Central memory CD8-positive, alpha-beta T cell (primary cell): ENCODE measurements at regions not wholly inside any gene's neighbourhood (a gene's known extent, or its start where the extent isn't known, plus 50 kb on each side); places are given as distances from the start of the nearest gene placed in this dataset.

Experiments
- ATAC-seq: fragments of 150-1000 bp; cut with Tn5 transposase; replicated peaks from 2 replicates; pipeline ENCODE4 v1.10.0; 2022; ENCODE audit warnings: mild to moderate bottlenecking, moderate FRiP score, moderate number of reproducible peaks; ENCODE audit not compliant: poor library complexity, severe bottlenecking; ENCODE audit errors: extremely low read depth
- DNase-seq, 2 donors: peaks; one replicate each; pipeline ENCODE4 v3.0.0; 2021; ENCODE audit warnings: low spot score in 2 of 2
- H3K27ac Mint-ChIP-seq: one replicate; pipeline ENCODE4 v1.8.0; 2022; ENCODE audit warnings: low read depth, mild to moderate bottlenecking, moderate library complexity, mixed read lengths
- H3K27me3 Mint-ChIP-seq: one replicate; pipeline ENCODE4 v1.8.0; 2022; ENCODE audit warnings: mixed read lengths
- H3K36me3 Mint-ChIP-seq: one replicate; pipeline ENCODE4 v1.8.0; 2022; ENCODE audit warnings: mild to moderate bottlenecking, moderate library complexity, mixed read lengths; ENCODE audit not compliant: insufficient read depth
- H3K4me1 Mint-ChIP-seq: one replicate; pipeline ENCODE4 v1.8.0; 2022; ENCODE audit warnings: mixed read lengths
- H3K4me3 Mint-ChIP-seq: one replicate; pipeline ENCODE4 v1.8.0; 2022; ENCODE audit warnings: mild to moderate bottlenecking, moderate library complexity, mixed read lengths
- H3K9me3 Mint-ChIP-seq: one replicate; pipeline ENCODE4 v1.8.0; 2022; ENCODE audit warnings: mixed read lengths

- Mint-ChIP-seq H3K4me1 (no peaks in the 10 kb centered on the region), H3K4me3 (no peak overlapping the region)
Observed at GRCh38 chr21:28256420-28256831, 736.3 kb downstream of the LTN1 start.

GRCh38 chr21:28253961-28254360 is 738.7 kb downstream of the LTN1 start:
- Mint-ChIP-seq H3K9me3 (no peaks in the 10 kb centered on the region), H3K36me3 (peaks cover 2% of the 10 kb centered on the region), H3K4me1 (no peaks in the 10 kb centered on the region), H3K27ac (no peak overlapping the region), H3K27me3 (no peaks in the 10 kb centered on the region), H3K4me3 (no peak overlapping the region)
- ATAC-seq = no peak
- no peak for DNase-seq

More at GRCh38 chr21:28256420-28256831, 736.3 kb downstream of the LTN1 start:
- Mint-ChIP-seq H3K36me3 (peaks cover 2% of the 10 kb centered on the region), H3K9me3 (no peaks in the 10 kb centered on the region), H3K27ac (no peak overlapping the region), H3K27me3 (no peaks in the 10 kb centered on the region)
- DNase-seq (no peak), ATAC-seq (no peak)

GRCh38 chr21:28253338-28253737 is 739.3 kb downstream of the LTN1 start:
- no peak overlapping the region for H3K27ac Mint-ChIP-seq
- no peak overlapping the region for H3K4me3 Mint-ChIP-seq
- no peaks in the 10 kb centered on the region for H3K27me3 Mint-ChIP-seq
- H3K36me3 Mint-ChIP-seq = peaks cover 2% of the 10 kb centered on the region
- no peak for ATAC-seq
- no peaks in the 10 kb centered on the region for H3K9me3 Mint-ChIP-seq
- no peak for DNase-seq
- no peaks in the 10 kb centered on the region for H3K4me1 Mint-ChIP-seq

GRCh38 chr21:28252928-28253327 is 739.7 kb downstream of the LTN1 start:
- no peak overlapping the region for H3K4me3 Mint-ChIP-seq
- no peaks in the 10 kb centered on the region for H3K9me3 Mint-ChIP-seq
- ATAC-seq = no peak
- no peak overlapping the region for H3K27ac Mint-ChIP-seq
- DNase-seq = no peak
- H3K36me3 Mint-ChIP-seq = peaks cover 2% of the 10 kb centered on the region
- no peaks in the 10 kb centered on the region for H3K27me3 Mint-ChIP-seq
- H3K4me1 Mint-ChIP-seq = no peaks in the 10 kb centered on the region

- H3K27me3 Mint-ChIP-seq = no peaks in the 10 kb centered on the region
- H3K27ac Mint-ChIP-seq = no peak overlapping the region
- H3K9me3 Mint-ChIP-seq = no peaks in the 10 kb centered on the region
- no peak for DNase-seq
- peaks cover 2% of the 10 kb centered on the region for H3K36me3 Mint-ChIP-seq
- H3K4me3 Mint-ChIP-seq = no peak overlapping the region
- H3K4me1 Mint-ChIP-seq = no peaks in the 10 kb centered on the region
- no peak for ATAC-seq
Observed at GRCh38 chr21:28250946-28251345, 741.7 kb downstream of the LTN1 start.

GRCh38 chr21:28247454-28248020 is 745.1 kb downstream of the LTN1 start:
- Mint-ChIP-seq H3K36me3 (peaks cover 3% of the 10 kb centered on the region), H3K27ac (no peak overlapping the region), H3K27me3 (no peaks in the 10 kb centered on the region), H3K9me3 (no peaks in the 10 kb centered on the region), H3K4me1 (no peaks in the 10 kb centered on the region), H3K4me3 (no peak overlapping the region)
- ATAC-seq (no peak), DNase-seq (no peak)

- Mint-ChIP-seq H3K4me3 (no peak overlapping the region), H3K9me3 (no peaks in the 10 kb centered on the region), H3K36me3 (peaks cover 1% of the 10 kb centered on the region), H3K4me1 (no peaks in the 10 kb centered on the region), H3K27me3 (no peaks in the 10 kb centered on the region), H3K27ac (no peak overlapping the region)
- no peak for DNase-seq
- no peak for ATAC-seq
Observed at GRCh38 chr21:28240586-28240985, 752.1 kb downstream of the LTN1 start.

- no peak overlapping the region for H3K4me3 Mint-ChIP-seq
- H3K27ac Mint-ChIP-seq = no peak overlapping the region
- no peaks in the 10 kb centered on the region for H3K9me3 Mint-ChIP-seq
- DNase-seq (no peak), ATAC-seq (no peak)
- no peaks in the 10 kb centered on the region for H3K4me1 Mint-ChIP-seq
- H3K36me3 Mint-ChIP-seq = peaks cover 1% of the 10 kb centered on the region
- no peaks in the 10 kb centered on the region for H3K27me3 Mint-ChIP-seq
Observed at GRCh38 chr21:28239340-28239739, 753.3 kb downstream of the LTN1 start.

- Mint-ChIP-seq H3K4me1 (no peaks in the 10 kb centered on the region), H3K27me3 (no peaks in the 10 kb centered on the region), H3K36me3 (no peaks in the 10 kb centered on the region), H3K27ac (no peak overlapping the region), H3K4me3 (no peak overlapping the region), H3K9me3 (no peaks in the 10 kb centered on the region)
- no peak for DNase-seq
- no peak for ATAC-seq
Observed at GRCh38 chr21:28237661-28238060, 755.0 kb downstream of the LTN1 start.

GRCh38 chr21:28235169-28235895 is 757.3 kb downstream of the LTN1 start:
- no peaks in the 10 kb centered on the region for H3K36me3 Mint-ChIP-seq
- no peaks in the 10 kb centered on the region for H3K27me3 Mint-ChIP-seq
- H3K27ac Mint-ChIP-seq = no peak overlapping the region
- no peaks in the 10 kb centered on the region for H3K4me1 Mint-ChIP-seq
- DNase-seq = no peak
- ATAC-seq = no peak
- H3K9me3 Mint-ChIP-seq = no peaks in the 10 kb centered on the region
- no peak overlapping the region for H3K4me3 Mint-ChIP-seq

GRCh38 chr21:28234326-28234725 is 758.4 kb downstream of the LTN1 start:
- ATAC-seq (no peak), DNase-seq (no peak)
- Mint-ChIP-seq H3K27me3 (no peaks in the 10 kb centered on the region), H3K4me1 (no peaks in the 10 kb centered on the region), H3K27ac (no peak overlapping the region), H3K4me3 (no peak overlapping the region), H3K9me3 (no peaks in the 10 kb centered on the region), H3K36me3 (no peaks in the 10 kb centered on the region)

GRCh38 chr21:28233536-28234220 is 759.0 kb downstream of the LTN1 start:
- no peaks in the 10 kb centered on the region for H3K9me3 Mint-ChIP-seq
- no peaks in the 10 kb centered on the region for H3K4me1 Mint-ChIP-seq
- H3K4me3 Mint-ChIP-seq = no peak overlapping the region
- H3K27me3 Mint-ChIP-seq = no peaks in the 10 kb centered on the region
- no peak for ATAC-seq
- no peak overlapping the region for H3K27ac Mint-ChIP-seq
- no peak for DNase-seq
- no peaks in the 10 kb centered on the region for H3K36me3 Mint-ChIP-seq

- Mint-ChIP-seq H3K4me3 (no peak overlapping the region), H3K27me3 (no peaks in the 10 kb centered on the region), H3K27ac (no peak overlapping the region), H3K36me3 (no peaks in the 10 kb centered on the region), H3K4me1 (no peaks in the 10 kb centered on the region), H3K9me3 (no peaks in the 10 kb centered on the region)
- DNase-seq = no peak
- no peak for ATAC-seq
Observed at GRCh38 chr21:28230559-28230958, 762.1 kb downstream of the LTN1 start.
